ENCODE measurements at regions not wholly inside any gene's neighbourhood (a gene's known extent, or its start where the extent isn't known, plus 50 kb on each side); places are given as distances from the start of the nearest gene placed in this dataset.

- no peaks in the 10 kb centered on the region for H3K27me3 Mint-ChIP-seq
- intact Hi-C loops (cut with micrococcal nuclease), result no loop called here
- H3K4me1 Mint-ChIP-seq, result no peaks in the 10 kb centered on the region
- H3K4me3 Mint-ChIP-seq, result no peak overlapping the region
- no peak overlapping the region for H3K27ac Mint-ChIP-seq
- H3K36me3 Mint-ChIP-seq (ENCODE audit: low read depth), result no peaks in the 10 kb centered on the region
- H3K9me3 Mint-ChIP-seq, result no peaks in the 10 kb centered on the region
- DNase-seq, result no peak
Measured at GRCh38 chr18:67007085-67007484, 403.2 kb upstream of the CDH19 start.

DNA sequence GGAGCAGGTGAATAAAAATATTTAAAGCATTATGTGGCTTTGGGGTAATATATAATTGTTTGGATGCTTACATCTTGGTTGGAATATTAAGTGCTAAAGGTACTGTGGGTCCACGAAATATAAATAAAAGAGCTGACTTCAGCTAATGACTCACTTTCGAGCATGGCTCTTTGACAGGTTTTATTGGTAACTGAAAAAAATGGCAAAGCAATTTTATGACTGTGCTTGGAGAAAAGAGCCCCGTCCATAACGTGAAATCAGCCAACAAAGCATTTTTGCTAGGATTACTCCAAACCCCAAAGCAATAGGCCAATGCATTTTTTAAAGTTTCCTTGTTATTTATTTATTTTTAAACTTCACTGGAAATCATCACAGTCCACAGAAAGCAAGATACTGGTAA, 397.2 kb upstream of the CDH19 start:
- Mint-ChIP-seq H3K4me3 (no peak overlapping the region), H3K36me3 (ENCODE audit: low read depth) (no peaks in the 10 kb centered on the region), H3K9me3 (peaks cover 3% of the 10 kb centered on the region), H3K4me1 (no peaks in the 10 kb centered on the region), H3K27me3 (no peaks in the 10 kb centered on the region), H3K27ac (no peak overlapping the region)
- intact Hi-C loops (cut with micrococcal nuclease), result no loop called here
- no peak for DNase-seq

GRCh38 chr18:66999003-66999402, 395.1 kb upstream of the CDH19 start:
- DNase-seq, result no peak
- Mint-ChIP-seq H3K36me3 (ENCODE audit: low read depth) (no peaks in the 10 kb centered on the region), H3K4me3 (no peak overlapping the region), H3K27me3 (no peaks in the 10 kb centered on the region), H3K9me3 (peaks cover 3% of the 10 kb centered on the region), H3K4me1 (no peaks in the 10 kb centered on the region), H3K27ac (no peak overlapping the region)
- intact Hi-C loops (cut with micrococcal nuclease), result no loop called here

DNA sequence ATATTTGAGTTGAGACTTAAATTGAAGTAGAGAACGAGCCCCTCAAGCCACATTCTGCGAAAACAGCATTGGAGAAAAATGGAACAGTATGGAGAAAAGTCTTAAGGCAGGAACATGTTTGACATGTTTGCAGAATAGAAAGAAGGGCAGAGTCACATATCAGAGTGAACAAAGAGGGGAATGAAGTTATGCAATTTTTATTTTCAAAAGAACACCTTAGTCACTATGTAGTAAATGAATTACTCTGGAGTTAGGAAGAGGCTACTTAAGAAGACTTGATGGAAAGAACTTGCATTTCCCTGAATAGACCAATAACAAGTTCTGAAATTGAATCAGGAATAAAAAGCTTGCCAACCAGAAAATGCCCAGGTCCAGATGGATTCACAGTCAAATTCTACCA, 391.4 kb upstream of the CDH19 start:
- Mint-ChIP-seq H3K36me3 (ENCODE audit: low read depth) (no peaks in the 10 kb centered on the region), H3K27ac (no peak overlapping the region), H3K27me3 (no peaks in the 10 kb centered on the region), H3K4me3 (no peak overlapping the region), H3K4me1 (no peaks in the 10 kb centered on the region), H3K9me3 (peaks cover 3% of the 10 kb centered on the region)
- DNase-seq, result no peak
- intact Hi-C loops (cut with micrococcal nuclease), result no loop called here

DNA sequence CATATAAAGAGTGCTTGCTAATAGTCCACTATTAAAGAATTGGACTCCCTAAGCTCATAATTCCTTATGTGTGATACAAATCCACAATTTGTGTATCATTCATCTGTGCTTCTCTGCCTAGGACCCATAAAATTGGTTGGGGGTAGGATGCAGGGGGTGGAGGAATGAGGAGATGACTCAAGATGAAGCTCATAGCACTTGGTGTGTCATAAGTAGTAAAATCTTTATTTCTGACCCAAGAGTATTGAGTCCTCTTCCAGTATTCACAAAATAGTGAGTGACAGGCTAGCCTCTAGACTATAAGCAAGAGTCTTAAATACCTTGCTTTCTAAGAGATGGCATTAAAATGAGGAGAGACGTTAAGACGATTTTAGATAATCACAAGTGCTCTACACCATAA, 390.9 kb upstream of the CDH19 start:
- intact Hi-C loops (cut with micrococcal nuclease), result no loop called here
- Mint-ChIP-seq H3K27ac (no peak overlapping the region), H3K4me3 (no peak overlapping the region), H3K36me3 (ENCODE audit: low read depth) (no peaks in the 10 kb centered on the region), H3K27me3 (no peaks in the 10 kb centered on the region), H3K9me3 (peaks cover 3% of the 10 kb centered on the region), H3K4me1 (no peaks in the 10 kb centered on the region)
- DNase-seq, result no peak

DNA sequence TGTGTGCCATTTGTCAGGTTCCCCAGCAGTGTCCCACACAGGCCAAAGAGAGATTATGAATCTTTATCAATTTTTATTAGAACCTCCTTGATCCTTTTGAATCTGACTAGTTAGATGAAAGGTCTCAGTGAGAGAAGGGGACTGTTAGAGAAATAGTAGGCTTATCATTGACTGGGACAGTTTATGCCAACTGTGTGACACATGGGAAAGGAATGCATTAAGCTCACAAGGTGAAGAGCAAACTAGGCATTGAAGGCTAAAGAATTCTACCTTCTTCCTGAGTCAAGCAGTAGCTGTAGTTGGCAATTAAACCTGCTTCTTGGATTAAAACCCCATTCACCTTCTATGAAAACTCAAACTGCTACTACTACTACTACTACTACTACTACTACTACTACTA, 389.6 kb upstream of the CDH19 start:
- intact Hi-C loops (cut with micrococcal nuclease), result no loop called here
- no peaks in the 10 kb centered on the region for H3K4me1 Mint-ChIP-seq
- H3K36me3 Mint-ChIP-seq (ENCODE audit: low read depth), result no peaks in the 10 kb centered on the region
- no peak for DNase-seq
- H3K9me3 Mint-ChIP-seq, result peaks cover 3% of the 10 kb centered on the region
- no peak overlapping the region for H3K4me3 Mint-ChIP-seq
- no peaks in the 10 kb centered on the region for H3K27me3 Mint-ChIP-seq
- H3K27ac Mint-ChIP-seq, result no peak overlapping the region

DNA sequence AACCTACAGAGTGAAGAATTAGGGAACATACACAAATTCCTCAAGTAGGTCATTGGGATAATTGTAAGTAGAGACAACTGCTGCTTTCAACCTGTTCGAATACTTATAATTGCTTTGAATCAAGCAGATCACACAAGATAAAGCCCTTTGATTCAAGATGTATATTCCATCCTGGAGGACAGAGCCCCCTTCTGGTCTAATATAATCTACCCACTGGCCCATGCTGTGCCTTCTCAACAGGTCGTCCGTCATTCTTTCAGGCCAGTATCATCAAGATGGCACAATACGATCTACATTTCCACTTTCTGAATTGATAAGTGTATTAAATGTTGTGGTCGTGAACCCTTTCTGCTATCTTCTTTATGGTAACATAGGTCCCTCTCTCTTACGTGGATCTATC, 387.0 kb upstream of the CDH19 start:
- Mint-ChIP-seq H3K36me3 (ENCODE audit: low read depth) (no peaks in the 10 kb centered on the region), H3K4me1 (no peaks in the 10 kb centered on the region), H3K4me3 (no peak overlapping the region), H3K27ac (no peak overlapping the region), H3K9me3 (no peaks in the 10 kb centered on the region), H3K27me3 (no peaks in the 10 kb centered on the region)
- intact Hi-C loops (cut with micrococcal nuclease), result no loop called here
- DNase-seq, result no peak

DNA sequence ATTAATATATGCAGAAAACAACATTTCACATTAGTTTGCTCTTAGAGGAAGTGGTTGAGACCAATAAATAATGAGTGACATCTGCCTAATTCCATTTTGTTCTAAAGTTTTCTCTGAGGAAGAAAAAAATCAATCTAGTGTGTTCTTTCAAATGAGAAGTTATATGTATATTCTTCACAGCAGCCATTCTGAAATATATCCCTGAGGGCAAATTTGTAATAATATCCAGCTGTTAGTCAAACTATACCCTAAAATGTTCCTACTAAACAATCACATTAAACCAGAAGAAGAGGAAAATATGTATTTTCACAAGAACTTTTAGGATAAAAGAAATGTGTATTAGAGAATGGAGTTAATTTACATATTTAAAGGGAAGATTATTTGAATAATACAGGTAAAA, 375.1 kb upstream of the CDH19 start:
- no peaks in the 10 kb centered on the region for H3K36me3 Mint-ChIP-seq (ENCODE audit: low read depth)
- no peak overlapping the region for H3K27ac Mint-ChIP-seq
- H3K9me3 Mint-ChIP-seq, result no peaks in the 10 kb centered on the region
- DNase-seq, result no peak
- no peak overlapping the region for H3K4me3 Mint-ChIP-seq
- H3K4me1 Mint-ChIP-seq, result no peaks in the 10 kb centered on the region
- intact Hi-C loops (cut with micrococcal nuclease), result no loop called here
- H3K27me3 Mint-ChIP-seq, result no peaks in the 10 kb centered on the region

- Mint-ChIP-seq H3K36me3 (ENCODE audit: low read depth) (no peaks in the 10 kb centered on the region), H3K27ac (no peak overlapping the region), H3K27me3 (no peaks in the 10 kb centered on the region), H3K4me3 (no peak overlapping the region), H3K4me1 (no peaks in the 10 kb centered on the region), H3K9me3 (no peaks in the 10 kb centered on the region)
- intact Hi-C loops (cut with micrococcal nuclease), result no loop called here
- no peak for DNase-seq
Measured at GRCh38 chr18:66972681-66973080, 368.8 kb upstream of the CDH19 start.

- Mint-ChIP-seq H3K27me3 (no peaks in the 10 kb centered on the region), H3K36me3 (ENCODE audit: low read depth) (no peaks in the 10 kb centered on the region), H3K27ac (no peak overlapping the region), H3K4me3 (no peak overlapping the region), H3K9me3 (no peaks in the 10 kb centered on the region), H3K4me1 (no peaks in the 10 kb centered on the region)
- intact Hi-C loops (cut with micrococcal nuclease), result no loop called here
- DNase-seq, result no peak
Measured at GRCh38 chr18:66971960-66972359, 368.1 kb upstream of the CDH19 start.

- intact Hi-C loops (cut with micrococcal nuclease), result no loop called here
- no peaks in the 10 kb centered on the region for H3K4me1 Mint-ChIP-seq
- DNase-seq, result no peak
- H3K27ac Mint-ChIP-seq, result no peak overlapping the region
- H3K27me3 Mint-ChIP-seq, result no peaks in the 10 kb centered on the region
- H3K9me3 Mint-ChIP-seq, result no peaks in the 10 kb centered on the region
- no peaks in the 10 kb centered on the region for H3K36me3 Mint-ChIP-seq (ENCODE audit: low read depth)
- no peak overlapping the region for H3K4me3 Mint-ChIP-seq
Measured at GRCh38 chr18:66966171-66966570, 362.3 kb upstream of the CDH19 start.

GRCh38 chr18:66958309-66958708, 354.4 kb upstream of the CDH19 start:
- intact Hi-C loops (cut with micrococcal nuclease), result no loop called here
- no peaks in the 10 kb centered on the region for H3K36me3 Mint-ChIP-seq (ENCODE audit: low read depth)
- H3K9me3 Mint-ChIP-seq, result no peaks in the 10 kb centered on the region
- H3K4me3 Mint-ChIP-seq, result no peak overlapping the region
- no peak for DNase-seq
- no peaks in the 10 kb centered on the region for H3K4me1 Mint-ChIP-seq
- no peak overlapping the region for H3K27ac Mint-ChIP-seq
- no peaks in the 10 kb centered on the region for H3K27me3 Mint-ChIP-seq

- Mint-ChIP-seq H3K9me3 (peaks cover 3% of the 10 kb centered on the region), H3K36me3 (ENCODE audit: low read depth) (no peaks in the 10 kb centered on the region), H3K4me3 (no peak overlapping the region), H3K4me1 (no peaks in the 10 kb centered on the region), H3K27me3 (no peaks in the 10 kb centered on the region), H3K27ac (no peak overlapping the region)
- intact Hi-C loops (cut with micrococcal nuclease), result no loop called here
- no peak for DNase-seq
Measured at GRCh38 chr18:66951750-66952149, 347.9 kb upstream of the CDH19 start.

GRCh38 chr18:66949419-66949818, 345.5 kb upstream of the CDH19 start:
- Mint-ChIP-seq H3K4me3 (no peak overlapping the region), H3K27ac (no peak overlapping the region), H3K9me3 (peaks cover 3% of the 10 kb centered on the region), H3K27me3 (no peaks in the 10 kb centered on the region), H3K4me1 (no peaks in the 10 kb centered on the region), H3K36me3 (ENCODE audit: low read depth) (no peaks in the 10 kb centered on the region)
- no peak for DNase-seq
- intact Hi-C loops (cut with micrococcal nuclease), result no loop called here

DNA sequence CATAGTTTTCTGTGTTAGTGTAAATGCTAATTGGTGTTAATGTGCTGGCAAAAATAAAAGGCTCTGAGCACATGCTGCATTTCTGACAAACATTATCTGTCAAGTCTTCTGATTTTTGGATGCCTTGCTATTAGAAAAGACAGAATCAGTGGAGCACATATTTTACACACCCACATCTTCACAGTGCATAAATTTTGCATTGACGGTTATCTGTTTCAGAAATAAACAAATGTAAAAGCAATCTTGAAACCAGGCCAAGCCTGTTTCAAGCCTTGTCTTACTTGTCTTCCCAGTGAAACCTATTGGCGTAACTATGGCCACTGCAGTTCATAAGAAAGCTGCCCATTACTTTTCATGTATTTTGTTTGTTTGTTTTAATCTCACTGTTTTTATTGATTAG, 333.7 kb upstream of the CDH19 start:
- no peak overlapping the region for H3K27ac Mint-ChIP-seq
- H3K27me3 Mint-ChIP-seq, result no peaks in the 10 kb centered on the region
- H3K4me3 Mint-ChIP-seq, result no peak overlapping the region
- no peaks in the 10 kb centered on the region for H3K36me3 Mint-ChIP-seq (ENCODE audit: low read depth)
- intact Hi-C loops (cut with micrococcal nuclease), result no loop called here
- H3K9me3 Mint-ChIP-seq, result peaks cover 7% of the 10 kb centered on the region
- H3K4me1 Mint-ChIP-seq, result no peaks in the 10 kb centered on the region
- DNase-seq, result no peak

DNA sequence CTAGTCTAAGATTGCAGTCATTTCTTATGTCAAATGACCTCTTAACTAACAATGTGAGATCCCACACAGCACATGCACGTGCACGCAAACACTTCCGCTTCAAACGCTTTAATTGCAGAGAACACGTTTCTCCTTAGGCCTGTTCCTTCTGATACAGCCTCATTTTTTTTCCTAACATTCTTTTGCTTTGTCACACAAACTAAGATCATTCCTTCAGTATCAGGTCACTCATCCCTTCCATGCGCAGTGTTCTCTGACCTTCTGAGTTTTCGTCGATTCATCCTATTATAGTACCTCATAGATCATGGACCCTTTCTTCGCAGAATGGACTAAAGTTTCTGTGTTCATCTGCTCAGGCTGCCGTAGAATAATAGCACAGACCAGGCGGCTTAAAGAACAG, 327.1 kb upstream of the CDH19 start:
- intact Hi-C loops (cut with micrococcal nuclease), result no loop called here
- H3K36me3 Mint-ChIP-seq (ENCODE audit: low read depth), result no peaks in the 10 kb centered on the region
- no peaks in the 10 kb centered on the region for H3K9me3 Mint-ChIP-seq

More for the DNA sequence above, 327.1 kb upstream of the CDH19 start:
- DNase-seq, result no peak
- H3K4me3 Mint-ChIP-seq, result no peak overlapping the region
- H3K27me3 Mint-ChIP-seq, result no peaks in the 10 kb centered on the region
- no peaks in the 10 kb centered on the region for H3K4me1 Mint-ChIP-seq
- H3K27ac Mint-ChIP-seq, result no peak overlapping the region

All from activated CD4-positive, alpha-beta T cell treated with anti-CD3 and anti-CD28 coated beads, Interleukin-2, amount 10 ng/mL, durations not matched to agents 24 days and 14 days (primary cell).